ENCODE measurements at regions not wholly inside any gene's neighbourhood (a gene's known extent, or its start where the extent isn't known, plus 50 kb on each side); places are given as distances from the start of the nearest gene placed in this dataset.

DNA sequence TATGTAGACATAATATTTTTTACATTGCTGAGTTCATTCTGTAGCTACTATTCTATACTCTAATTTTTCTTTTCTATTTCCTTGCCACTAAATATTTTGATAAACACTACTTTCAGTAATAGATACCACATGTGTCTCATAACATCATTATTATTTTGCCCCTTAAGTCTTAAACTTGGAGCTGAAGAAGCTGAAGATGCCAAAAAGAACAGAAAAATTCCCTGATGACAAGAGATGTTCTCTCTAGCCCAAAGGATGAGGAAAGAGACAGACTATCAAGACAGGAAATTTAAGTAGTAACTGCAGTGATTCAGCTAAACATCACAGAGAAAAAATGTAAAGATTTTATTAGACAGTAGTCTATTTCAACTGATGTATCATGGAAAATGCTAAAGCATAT is 322.0 kb upstream of the KLHL1 start:
- Mint-ChIP-seq H3K4me3 (no peak overlapping the region), H3K4me1 (no peaks in the 10 kb centered on the region), H3K27ac (no peak overlapping the region), H3K27me3 (no peaks in the 10 kb centered on the region), H3K9me3 (peaks cover 5 to 6% of the 10 kb centered on the region in 2 donors)
- no peak for ATAC-seq
- no peak for DNase-seq

DNA sequence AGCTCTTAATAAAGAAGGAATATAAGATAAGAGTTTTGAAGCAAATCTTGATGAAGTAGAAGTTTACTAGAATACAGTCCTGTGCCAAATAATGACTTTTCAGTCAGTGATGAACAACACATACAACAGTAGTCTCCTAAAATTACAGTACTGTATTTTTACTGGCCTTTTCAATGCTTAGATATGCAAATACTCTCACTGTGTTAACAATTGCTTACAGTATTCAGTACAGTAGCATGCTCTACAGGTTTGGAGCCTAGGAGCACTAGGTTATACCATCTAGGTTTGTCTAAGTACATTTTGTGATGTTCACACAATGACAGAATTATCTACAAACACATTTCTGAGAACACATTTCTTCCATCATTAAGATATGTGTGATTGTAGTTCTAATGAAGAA is 316.7 kb upstream of the KLHL1 start:
- no peak overlapping the region for H3K27ac Mint-ChIP-seq
- ATAC-seq (no peak), DNase-seq (no peak)
- H3K27me3 Mint-ChIP-seq: no peaks in the 10 kb centered on the region
- H3K4me1 Mint-ChIP-seq: no peaks in the 10 kb centered on the region
- no peak overlapping the region for H3K4me3 Mint-ChIP-seq
- H3K9me3 Mint-ChIP-seq: no peaks in the 10 kb centered on the region

DNA sequence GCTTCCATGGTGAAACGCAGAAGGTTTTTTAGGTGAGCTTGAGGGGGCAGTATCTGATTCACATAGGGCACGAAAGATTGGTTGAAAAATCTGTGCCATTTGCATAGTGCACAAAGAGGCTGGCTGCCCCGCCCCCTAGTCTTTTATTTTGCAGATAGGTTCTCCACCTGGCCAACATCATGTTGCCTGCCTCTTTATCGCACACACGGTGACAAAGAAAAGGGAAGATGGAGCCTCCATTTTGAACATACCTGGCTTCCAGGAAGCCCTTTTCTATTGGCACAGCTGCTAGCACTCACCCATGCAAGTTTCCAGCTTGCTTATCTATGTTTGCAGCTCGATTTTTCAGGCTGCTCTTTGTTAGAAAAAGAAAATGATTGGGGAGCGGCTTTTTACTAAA is 316.2 kb upstream of the KLHL1 start:
- ATAC-seq (no peak), DNase-seq (no peak)
- no peaks in the 10 kb centered on the region for H3K27me3 Mint-ChIP-seq
- no peaks in the 10 kb centered on the region for H3K4me1 Mint-ChIP-seq
- no peak overlapping the region for H3K27ac Mint-ChIP-seq
- H3K4me3 Mint-ChIP-seq: no peak overlapping the region
- no peaks in the 10 kb centered on the region for H3K9me3 Mint-ChIP-seq

DNA sequence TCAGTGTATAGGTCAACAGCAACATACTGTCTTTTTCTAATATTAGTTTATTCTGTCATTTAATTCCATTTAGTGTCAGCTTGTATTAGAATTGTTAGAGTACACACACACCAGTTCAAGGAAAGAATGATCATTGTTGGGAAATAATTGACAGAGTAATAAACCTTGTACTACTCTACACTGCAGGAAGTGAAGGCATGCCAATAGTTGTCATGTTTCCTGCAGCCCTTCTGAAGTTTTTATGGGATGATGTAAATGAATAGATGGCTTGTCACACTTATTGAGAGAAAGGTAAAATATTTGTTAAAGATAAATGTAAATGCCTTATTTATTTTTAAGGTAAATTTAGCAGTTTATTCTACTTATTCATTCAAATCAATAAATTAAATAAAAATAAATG is 306.9 kb upstream of the KLHL1 start:
- DNase-seq: no peak
- Mint-ChIP-seq H3K9me3 (peaks cover 4 to 9% of the 10 kb centered on the region in 2 donors), H3K4me1 (no peaks in the 10 kb centered on the region), H3K27ac (no peak overlapping the region), H3K27me3 (no peaks in the 10 kb centered on the region), H3K4me3 (no peak overlapping the region)
- ATAC-seq: no peak

- H3K27ac Mint-ChIP-seq: no peak overlapping the region
- H3K9me3 Mint-ChIP-seq: no peaks in the 10 kb centered on the region
- ATAC-seq (no peak), DNase-seq (no peak)
- H3K27me3 Mint-ChIP-seq: no peaks in the 10 kb centered on the region
- no peaks in the 10 kb centered on the region for H3K4me1 Mint-ChIP-seq
- H3K4me3 Mint-ChIP-seq: no peak overlapping the region
These were observed 300.6 kb upstream of the KLHL1 start for GRCh38 chr13:70408865-70409264.

GRCh38 chr13:70407486-70407885 is 299.2 kb upstream of the KLHL1 start:
- Mint-ChIP-seq H3K4me3 (no peak overlapping the region), H3K4me1 (no peaks in the 10 kb centered on the region), H3K9me3 (no peaks in the 10 kb centered on the region), H3K27me3 (no peaks in the 10 kb centered on the region), H3K27ac (no peak overlapping the region)
- ATAC-seq: no peak
- no peak for DNase-seq

GRCh38 chr13:70405266-70405665 is 297.0 kb upstream of the KLHL1 start:
- no peak for ATAC-seq
- no peaks in the 10 kb centered on the region for H3K4me1 Mint-ChIP-seq
- DNase-seq: no peak
- H3K27ac Mint-ChIP-seq: no peak overlapping the region
- no peaks in the 10 kb centered on the region for H3K27me3 Mint-ChIP-seq
- no peaks in the 10 kb centered on the region for H3K9me3 Mint-ChIP-seq
- no peak overlapping the region for H3K4me3 Mint-ChIP-seq

DNA sequence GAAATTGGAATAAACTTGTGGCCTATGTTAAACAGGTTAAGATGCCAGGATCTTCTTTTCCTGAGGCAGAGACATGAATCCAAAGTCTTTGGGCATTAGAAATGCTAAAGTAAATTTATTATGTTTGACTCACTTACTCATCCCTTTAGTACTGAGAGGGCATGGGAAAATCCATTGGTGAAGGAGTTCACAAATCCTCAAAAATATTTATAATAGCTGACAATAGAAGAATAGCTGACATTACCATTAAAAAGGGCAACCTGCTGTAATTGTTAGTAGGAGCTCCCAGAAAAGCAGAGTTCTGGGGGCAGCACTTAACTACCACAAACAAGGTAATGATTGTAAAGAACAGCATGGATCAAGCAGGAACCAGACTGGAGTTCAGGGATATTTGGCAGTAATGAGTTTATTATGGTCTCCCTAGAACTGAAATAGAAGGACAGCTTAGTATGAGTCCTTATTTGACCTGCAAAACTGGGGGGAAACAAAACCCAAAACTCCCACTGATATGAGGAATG is 285.8 kb upstream of the KLHL1 start:
- no peaks in the 10 kb centered on the region for H3K27me3 Mint-ChIP-seq
- no peak overlapping the region for H3K27ac Mint-ChIP-seq
- DNase-seq: no peak
- H3K4me1 Mint-ChIP-seq: no peaks in the 10 kb centered on the region
- peaks cover 19% of the 10 kb centered on the region in 2 donors for H3K9me3 Mint-ChIP-seq
- H3K4me3 Mint-ChIP-seq: no peak overlapping the region
- no peak for ATAC-seq

- Mint-ChIP-seq H3K27ac (no peak overlapping the region), H3K27me3 (no peaks in the 10 kb centered on the region), H3K9me3 (peaks cover 10 to 12% of the 10 kb centered on the region in 2 donors), H3K4me3 (no peak overlapping the region), H3K4me1 (no peaks in the 10 kb centered on the region)
- ATAC-seq (no peak), DNase-seq (no peak)
These were observed 283.4 kb upstream of the KLHL1 start for GRCh38 chr13:70391678-70392077.

DNA sequence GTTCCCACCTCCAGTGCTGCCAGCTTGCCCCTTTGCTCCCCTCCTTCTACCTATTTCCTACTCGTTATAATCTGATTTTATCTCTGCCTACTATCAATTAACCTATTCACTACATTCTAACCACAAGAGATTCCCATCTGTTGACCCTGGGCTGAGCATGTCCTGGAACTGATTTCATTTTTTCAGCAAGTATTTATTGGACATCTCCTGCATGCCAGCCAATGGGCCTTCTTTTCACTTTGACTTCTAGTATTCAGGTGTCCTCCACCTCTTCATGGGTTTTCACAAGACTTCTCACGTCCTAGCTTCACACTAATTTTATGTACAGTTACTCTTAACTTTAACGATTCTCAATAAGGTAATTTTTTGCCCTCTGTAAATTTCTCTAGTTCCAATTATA is 282.7 kb upstream of the KLHL1 start:
- H3K4me3 Mint-ChIP-seq: no peak overlapping the region
- peaks cover 10 to 12% of the 10 kb centered on the region in 2 donors for H3K9me3 Mint-ChIP-seq
- H3K27ac Mint-ChIP-seq: no peak overlapping the region
- ATAC-seq: no peak
- no peaks in the 10 kb centered on the region for H3K4me1 Mint-ChIP-seq
- no peaks in the 10 kb centered on the region for H3K27me3 Mint-ChIP-seq
- no peak for DNase-seq

DNA sequence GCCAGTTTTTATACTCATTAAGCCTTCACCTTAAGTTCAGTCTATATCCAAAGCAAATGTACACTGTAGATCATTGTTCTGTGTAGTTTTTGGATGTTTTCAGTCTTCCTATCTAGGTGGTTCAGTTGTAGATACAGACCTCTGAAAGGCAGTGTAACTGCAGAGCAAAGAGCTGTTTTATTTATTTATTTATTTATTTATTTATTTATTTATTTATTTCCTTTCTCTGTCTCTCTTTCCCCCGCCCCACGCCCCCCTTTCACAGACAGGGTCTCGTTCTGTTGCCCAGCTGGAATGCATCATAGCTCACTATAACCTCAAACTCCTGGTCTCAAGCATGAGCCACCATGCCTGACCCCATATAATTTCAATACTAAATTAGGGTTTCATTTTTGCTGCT is 281.8 kb upstream of the KLHL1 start:
- H3K27ac Mint-ChIP-seq: no peak overlapping the region
- DNase-seq: no peak
- H3K27me3 Mint-ChIP-seq: no peaks in the 10 kb centered on the region
- ATAC-seq: no peak
- no peak overlapping the region for H3K4me3 Mint-ChIP-seq
- no peaks in the 10 kb centered on the region for H3K4me1 Mint-ChIP-seq
- peaks cover 10 to 12% of the 10 kb centered on the region in 2 donors for H3K9me3 Mint-ChIP-seq

- H3K4me1 Mint-ChIP-seq: no peaks in the 10 kb centered on the region
- no peak overlapping the region for H3K4me3 Mint-ChIP-seq
- no peak for ATAC-seq
- no peak for DNase-seq
- no peak overlapping the region for H3K27ac Mint-ChIP-seq
- H3K9me3 Mint-ChIP-seq: peaks cover 10 to 12% of the 10 kb centered on the region in 2 donors
- H3K27me3 Mint-ChIP-seq: no peaks in the 10 kb centered on the region
These were observed 280.7 kb upstream of the KLHL1 start for GRCh38 chr13:70388935-70389334.

DNA sequence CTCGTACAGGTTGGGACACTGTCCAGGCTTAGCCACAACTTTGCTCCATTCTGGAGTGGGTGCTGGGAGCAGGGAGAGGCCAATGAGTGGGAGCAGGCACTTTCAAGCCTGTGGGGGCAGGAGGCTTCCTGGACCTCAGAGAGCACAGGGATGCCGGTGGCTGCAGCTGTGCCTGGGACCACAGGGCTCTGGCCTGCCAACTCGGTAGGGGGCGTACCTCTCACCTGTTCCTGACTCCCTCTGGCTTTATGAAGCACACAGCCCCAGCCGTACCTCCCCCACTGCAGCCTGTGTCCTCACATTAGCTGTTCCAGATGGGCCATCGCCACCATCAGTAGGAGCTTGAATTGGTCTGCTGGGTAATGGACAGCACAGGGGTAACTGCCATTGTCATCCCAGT is 278.7 kb upstream of the KLHL1 start:
- no peak overlapping the region for H3K4me3 Mint-ChIP-seq
- DNase-seq: no peak
- H3K4me1 Mint-ChIP-seq: no peaks in the 10 kb centered on the region
- H3K9me3 Mint-ChIP-seq: peaks cover 7 to 10% of the 10 kb centered on the region in 2 donors
- ATAC-seq: no peak
- no peak overlapping the region for H3K27ac Mint-ChIP-seq
- H3K27me3 Mint-ChIP-seq: no peaks in the 10 kb centered on the region

DNA sequence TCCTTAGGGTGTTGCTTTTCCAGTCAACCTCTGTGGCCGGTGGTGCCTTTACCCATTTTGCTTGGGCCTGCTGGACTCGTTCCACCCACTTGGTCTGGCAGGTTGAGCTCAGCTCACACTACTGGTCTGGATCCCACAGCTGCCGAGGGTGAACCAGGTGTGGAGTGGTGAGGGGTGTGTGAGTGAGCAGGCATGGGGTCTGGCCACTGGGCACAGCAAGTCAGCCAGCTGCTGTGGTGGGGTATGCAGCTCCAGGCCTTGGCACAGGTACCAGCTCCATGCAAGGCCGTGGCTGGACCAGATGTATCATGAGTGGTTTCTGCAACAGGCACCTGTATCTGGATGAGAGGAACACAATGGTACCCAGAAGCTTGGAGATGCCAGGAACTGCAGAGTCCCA is 277.6 kb upstream of the KLHL1 start:
- DNase-seq (no peak), ATAC-seq (no peak)
- no peak overlapping the region for H3K4me3 Mint-ChIP-seq
- no peaks in the 10 kb centered on the region for H3K4me1 Mint-ChIP-seq
- H3K9me3 Mint-ChIP-seq: peaks cover under 1 to 2% of the 10 kb centered on the region in 2 donors
- no peaks in the 10 kb centered on the region for H3K27me3 Mint-ChIP-seq
- no peak overlapping the region for H3K27ac Mint-ChIP-seq

DNA sequence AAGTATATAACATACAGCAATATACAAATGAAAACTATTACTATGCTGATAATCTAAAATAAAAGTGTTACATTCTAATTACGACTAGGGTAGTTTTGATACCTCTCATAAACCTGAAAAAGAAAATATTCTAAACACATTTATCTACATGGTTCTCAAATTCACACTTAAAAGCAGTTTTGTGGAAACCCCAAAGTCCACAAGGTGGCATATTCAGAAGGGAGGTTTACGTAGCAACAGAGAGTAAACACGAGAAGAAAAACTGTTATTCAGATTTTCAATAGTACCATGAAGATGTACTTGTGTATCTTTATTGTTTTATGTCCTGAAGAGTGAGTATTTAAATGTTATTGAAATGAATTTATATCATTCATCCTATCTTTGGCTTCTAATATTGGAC is 275.9 kb upstream of the KLHL1 start:
- Mint-ChIP-seq H3K9me3 (no peaks in the 10 kb centered on the region), H3K27ac (no peak overlapping the region), H3K27me3 (no peaks in the 10 kb centered on the region), H3K4me1 (no peaks in the 10 kb centered on the region), H3K4me3 (no peak overlapping the region)
- DNase-seq: no peak
- ATAC-seq: no peak

GRCh38 chr13:70380809-70381208 is 272.6 kb upstream of the KLHL1 start:
- H3K27me3 Mint-ChIP-seq: no peaks in the 10 kb centered on the region
- H3K4me1 Mint-ChIP-seq: no peaks in the 10 kb centered on the region
- DNase-seq (no peak), ATAC-seq (no peak)
- no peaks in the 10 kb centered on the region for H3K9me3 Mint-ChIP-seq
- H3K27ac Mint-ChIP-seq: no peak overlapping the region
- H3K4me3 Mint-ChIP-seq: no peak overlapping the region

DNA sequence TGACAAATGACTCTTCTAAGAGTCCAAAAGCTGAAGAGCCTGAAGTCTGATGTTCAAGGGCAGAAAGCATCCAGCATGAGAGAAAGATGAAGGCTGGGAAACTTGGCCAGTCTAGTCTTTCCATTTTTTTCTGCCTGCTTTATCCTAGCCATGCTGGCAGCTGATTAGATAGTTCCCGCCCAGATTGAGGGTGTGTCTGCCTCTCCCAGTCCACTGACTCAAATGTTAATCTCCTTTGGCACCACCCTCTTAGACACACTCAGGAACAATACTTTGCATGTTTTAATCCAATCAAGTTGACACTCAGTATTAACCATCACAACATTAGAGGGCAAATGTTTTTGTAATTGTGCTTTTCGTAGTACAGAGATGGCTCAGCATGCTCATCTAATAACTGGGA is 267.5 kb upstream of the KLHL1 start:
- ATAC-seq: no peak
- H3K4me3 Mint-ChIP-seq: no peak overlapping the region

More for the DNA sequence above, 267.5 kb upstream of the KLHL1 start:
- DNase-seq: no peak
- Mint-ChIP-seq H3K9me3 (no peaks in the 10 kb centered on the region), H3K27ac (no peak overlapping the region), H3K4me1 (no peaks in the 10 kb centered on the region), H3K27me3 (no peaks in the 10 kb centered on the region)

Measured in stimulated activated naive CD8-positive, alpha-beta T cell treated with anti-CD3 and anti-CD28 coated beads, Interleukin-15, amount 100 ng/mL, for 72 hours (primary cell).